ENCODE measurements at regions not wholly inside any gene's neighbourhood (a gene's known extent, or its start where the extent isn't known, plus 50 kb on each side); places are given as distances from the start of the nearest gene placed in this dataset.

- Mint-ChIP-seq H3K27ac (no peak overlapping the region), H3K36me3 (ENCODE audit: insufficient read depth) (peaks cover under 1% of the 10 kb centered on the region), H3K27me3 (peaks cover 12% of the 10 kb centered on the region), H3K4me3 (ENCODE audit: low read depth) (no peak overlapping the region), H3K4me1 (ENCODE audit: low read depth) (peaks cover 14% of the 10 kb centered on the region), H3K9me3 (ENCODE audit: low read depth) (no peaks in the 10 kb centered on the region)
- no peak for TF ChIP-seq CTCF (IDR thresholded peaks at IDR 0.05; ENCODE audit: unreplicated experiment)
- DNase-seq (ENCODE audit: low spot score, unreplicated experiment) = no peak
These were observed 245.5 kb downstream of the BAMBI start for GRCh38 chr10:28922861-28923260.

DNA sequence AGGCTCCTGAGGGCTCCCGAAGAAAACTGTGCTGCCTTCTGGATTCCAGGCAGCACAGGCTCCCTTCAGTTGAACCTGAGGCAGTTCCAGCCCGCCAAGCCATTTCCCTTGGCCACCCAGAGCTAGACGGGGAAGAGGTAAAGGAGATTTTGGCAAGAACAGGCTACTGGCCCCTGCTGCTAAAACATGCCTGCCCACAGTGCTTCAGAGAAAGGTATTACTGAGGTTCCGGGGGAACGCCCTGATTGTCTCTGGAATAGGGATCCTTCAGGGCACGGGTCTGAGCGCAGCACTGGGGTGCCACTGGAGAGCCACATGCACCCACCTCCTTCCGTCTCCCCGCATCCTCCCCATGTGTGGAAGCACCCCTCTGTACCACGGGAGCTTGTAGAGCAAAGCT lies 247.4 kb downstream of the BAMBI start:
- no peak overlapping the region for H3K4me3 Mint-ChIP-seq (ENCODE audit: low read depth)
- peaks cover 12% of the 10 kb centered on the region for H3K27me3 Mint-ChIP-seq
- no peak for TF ChIP-seq CTCF (IDR thresholded peaks at IDR 0.05; ENCODE audit: unreplicated experiment)
- H3K36me3 Mint-ChIP-seq (ENCODE audit: insufficient read depth) = peaks cover 3% of the 10 kb centered on the region
- DNase-seq (ENCODE audit: low spot score, unreplicated experiment) = no peak
- H3K9me3 Mint-ChIP-seq (ENCODE audit: low read depth) = peaks cover 6% of the 10 kb centered on the region
- H3K27ac Mint-ChIP-seq = no peak overlapping the region
- peaks cover 17% of the 10 kb centered on the region for H3K4me1 Mint-ChIP-seq (ENCODE audit: low read depth)

GRCh38 chr10:28925121-28925663 lies 247.9 kb downstream of the BAMBI start:
- H3K27ac Mint-ChIP-seq = no peak overlapping the region
- H3K4me3 Mint-ChIP-seq (ENCODE audit: low read depth) = peak overlapping the region; percentile 2
- peaks cover 17% of the 10 kb centered on the region for H3K4me1 Mint-ChIP-seq (ENCODE audit: low read depth)
- DNase-seq (ENCODE audit: low spot score, unreplicated experiment) = no peak
- H3K27me3 Mint-ChIP-seq = peaks cover 12% of the 10 kb centered on the region
- TF ChIP-seq CTCF (IDR thresholded peaks at IDR 0.05; ENCODE audit: unreplicated experiment) = no peak
- H3K9me3 Mint-ChIP-seq (ENCODE audit: low read depth) = peaks cover 10% of the 10 kb centered on the region
- H3K36me3 Mint-ChIP-seq (ENCODE audit: insufficient read depth) = peaks cover 3% of the 10 kb centered on the region

DNA sequence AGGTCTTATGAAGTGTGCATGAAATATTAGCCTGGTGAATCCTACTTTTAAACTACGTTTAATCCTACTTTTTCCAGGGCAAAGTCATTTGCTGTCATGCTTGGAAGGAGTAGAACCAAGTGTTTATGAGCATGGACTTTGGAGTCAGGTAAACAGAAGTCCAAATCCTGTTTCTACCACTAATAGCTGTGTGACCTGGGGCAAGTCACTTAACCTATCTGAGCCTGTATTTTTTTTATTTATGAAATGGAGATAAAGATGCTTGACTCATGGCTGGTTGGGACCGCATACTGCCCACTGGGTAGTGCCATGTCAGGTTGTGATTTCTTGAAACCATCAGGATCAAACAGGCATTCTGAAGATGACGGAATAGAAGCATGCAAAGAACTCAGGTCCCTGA lies 249.6 kb downstream of the BAMBI start:
- H3K4me1 Mint-ChIP-seq (ENCODE audit: low read depth) = peaks cover 17% of the 10 kb centered on the region
- H3K4me3 Mint-ChIP-seq (ENCODE audit: low read depth) = no peak overlapping the region
- H3K27ac Mint-ChIP-seq = no peak overlapping the region
- H3K36me3 Mint-ChIP-seq (ENCODE audit: insufficient read depth) = peaks cover 3% of the 10 kb centered on the region
- peaks cover 14% of the 10 kb centered on the region for H3K9me3 Mint-ChIP-seq (ENCODE audit: low read depth)
- H3K27me3 Mint-ChIP-seq = peaks cover 12% of the 10 kb centered on the region
- no peak for DNase-seq (ENCODE audit: low spot score, unreplicated experiment)
- TF ChIP-seq CTCF (IDR thresholded peaks at IDR 0.05; ENCODE audit: unreplicated experiment) = no peak

DNA sequence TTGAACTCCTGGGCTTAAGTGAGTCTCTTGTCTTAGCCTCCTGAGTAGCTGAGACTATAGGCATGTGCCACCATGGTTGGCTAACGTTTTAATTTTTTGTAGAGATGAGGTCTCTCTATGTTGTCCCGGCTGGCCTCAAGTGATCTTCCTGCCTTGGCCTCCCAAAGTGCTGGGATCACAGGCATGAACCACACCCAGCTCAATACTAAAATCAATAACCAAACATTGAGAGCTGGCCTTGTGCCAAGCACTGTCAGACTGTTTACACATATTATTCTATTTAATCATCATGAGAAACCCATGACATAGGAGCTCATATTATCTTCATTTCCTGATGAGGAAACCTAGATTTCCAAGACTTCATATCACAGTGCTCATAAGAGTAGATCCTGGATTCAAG lies 251.2 kb downstream of the BAMBI start:
- Mint-ChIP-seq H3K9me3 (ENCODE audit: low read depth) (peaks cover 16% of the 10 kb centered on the region), H3K4me1 (ENCODE audit: low read depth) (peaks cover 17% of the 10 kb centered on the region), H3K27me3 (peaks cover 10% of the 10 kb centered on the region), H3K4me3 (ENCODE audit: low read depth) (no peak overlapping the region), H3K36me3 (ENCODE audit: insufficient read depth) (peaks cover 3% of the 10 kb centered on the region), H3K27ac (no peak overlapping the region)
- no peak for DNase-seq (ENCODE audit: low spot score, unreplicated experiment)
- TF ChIP-seq CTCF (IDR thresholded peaks at IDR 0.05; ENCODE audit: unreplicated experiment) = no peak

Data from progenitor cell of endocrine pancreas (in vitro differentiated cells).